HL-60 (cell line): ENCODE measurements at regions not wholly inside any gene's neighbourhood (a gene's known extent, or its start where the extent isn't known, plus 50 kb on each side); places are given as distances from the start of the nearest gene placed in this dataset.

Experiments
- DNase-seq, 2 experiments: peaks; one replicate each; pipeline ENCODE4 v3.0.0-alpha.2; 2010 to 2020; ENCODE audit warnings: low read depth in 1 of 2, low spot score in 1 of 2
- H3K27ac ChIP-seq: fragments of 250-450 bp; sonication (Bioruptor Pico); replicated peaks from 2 replicates; pipeline ENCODE4 v1.5.1; 2020; ENCODE audit warnings: mild to moderate bottlenecking, moderate library complexity
- H3K27me3 ChIP-seq: fragments of 250-450 bp; sonication (Bioruptor Pico); 2 replicates; pipeline ENCODE4 v1.5.1; 2021; ENCODE audit warnings: mild to moderate bottlenecking, moderate library complexity; ENCODE audit not compliant: insufficient read depth, poor library complexity, severe bottlenecking
- H3K4me3 ChIP-seq: replicated peaks from 2 replicates; pipeline ENCODE4 v1.5.1; 2011; ENCODE audit warnings: mild to moderate bottlenecking, control low read depth, low read length; ENCODE audit not compliant: insufficient read depth
- CTCF ChIP-seq: IDR thresholded peaks from one replicate; pipeline ENCODE4 v1.5.1; 2011; ENCODE audit warnings: low read length, control low read depth, inconsistent platforms; ENCODE audit not compliant: insufficient read depth
- GABPA ChIP-seq: IDR thresholded peaks from 2 replicates; pipeline ENCODE4 v1.6.1; 2012; ENCODE audit warnings: low read depth
- POLR2AphosphoS5 ChIP-seq: IDR thresholded peaks from 2 replicates; pipeline ENCODE4 v1.6.1; 2012; ENCODE audit warnings: low read depth
- REST ChIP-seq: IDR thresholded peaks from 2 replicates; pipeline ENCODE4 v1.6.1; 2012; ENCODE audit warnings: low read depth; ENCODE audit not compliant: insufficient replicate concordance
- SPI1 ChIP-seq: IDR thresholded peaks from 2 replicates; pipeline ENCODE4 v1.6.1; 2012; ENCODE audit warnings: low read depth, mild to moderate bottlenecking, borderline replicate concordance

GRCh38 chr6:10271982-10272381 is 142.9 kb downstream of the TFAP2A start:
- no peak overlapping the region for H3K4me3 ChIP-seq
- TF ChIP-seq SPI1 = no peak
- TF ChIP-seq GABPA = no peak
- TF ChIP-seq CTCF = no peak
- TF ChIP-seq REST = no peak
- no peak for TF ChIP-seq POLR2AphosphoS5
- no peak overlapping the region for H3K27ac ChIP-seq
- no peak for DNase-seq
- no peaks in the 10 kb centered on the region for H3K27me3 ChIP-seq

GRCh38 chr6:10269814-10270472 is 144.9 kb downstream of the TFAP2A start:
- no peak overlapping the region for H3K4me3 ChIP-seq
- DNase-seq = no peak
- no peak overlapping the region for H3K27ac ChIP-seq
- no peaks in the 10 kb centered on the region for H3K27me3 ChIP-seq
- TF ChIP-seq SPI1 = no peak
- TF ChIP-seq REST = no peak
- no peak for TF ChIP-seq GABPA
- no peak for TF ChIP-seq CTCF
- TF ChIP-seq POLR2AphosphoS5 = no peak

GRCh38 chr6:10268611-10269310 is 146.1 kb downstream of the TFAP2A start:
- TF ChIP-seq CTCF (no peak), SPI1 (no peak), POLR2AphosphoS5 (no peak), GABPA (no peak), REST (no peak)
- Histone ChIP-seq H3K27ac (no peak overlapping the region), H3K4me3 (no peak overlapping the region), H3K27me3 (no peaks in the 10 kb centered on the region)
- DNase-seq = no peak
